ENCODE measurements at regions not wholly inside any gene's neighbourhood (a gene's known extent, or its start where the extent isn't known, plus 50 kb on each side); places are given as distances from the start of the nearest gene placed in this dataset.

GRCh38 chr14:101083564-101084435 is 180.3 kb upstream of the RTL1 start:
- TF ChIP-seq EZH2 (IDR thresholded peaks at IDR 0.05; ENCODE audit: insufficient read depth, poor library complexity, severe bottlenecking) (no peak), EZH2phosphoT487 (IDR thresholded peaks at IDR 0.05; ENCODE audit: insufficient read depth, low read depth) (no peak)
